ENCODE measurements at regions not wholly inside any gene's neighbourhood (a gene's known extent, or its start where the extent isn't known, plus 50 kb on each side); places are given as distances from the start of the nearest gene placed in this dataset.
A peak's percentile ranks its signal among the peaks of the same experiment; 100 is the strongest.

DNA sequence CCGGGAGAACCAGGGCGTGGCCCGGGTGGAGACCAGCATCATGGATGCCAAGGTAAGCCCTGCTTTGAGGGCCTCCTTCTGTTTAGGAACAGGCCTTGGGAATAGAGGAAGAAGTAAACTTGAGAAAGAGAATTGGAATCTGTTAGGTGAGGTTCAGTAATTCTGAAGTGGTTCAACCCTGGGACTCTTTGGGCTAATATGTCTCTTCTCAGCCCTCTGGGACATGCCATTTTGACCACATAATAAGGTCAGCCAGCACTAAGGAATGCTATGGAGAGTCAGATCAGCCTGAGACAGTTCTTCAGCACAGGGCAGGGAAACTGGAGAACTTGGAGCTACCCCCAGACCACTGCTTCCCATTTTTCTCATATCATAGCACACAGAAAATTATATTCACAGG, 63.3 kb upstream of the PRPS1 start:
- H4K20me1 ChIP-seq (ENCODE audit: low read length): no peaks in the 10 kb centered on the region
- BruUV-seq (replicated peaks): no TSS peak
- H3K4me3 ChIP-seq (ENCODE audit: low read length): no peak overlapping the region
- no peak for TF ChIP-seq EZH2phosphoT487 (IDR thresholded peaks at IDR 0.05; ENCODE audit: borderline replicate concordance, low read length)
- TF ChIP-seq EZH2 (IDR thresholded peaks at IDR 0.05; ENCODE audit: low read length, unreplicated experiment): no peak
- TF ChIP-seq, protein P1, sequence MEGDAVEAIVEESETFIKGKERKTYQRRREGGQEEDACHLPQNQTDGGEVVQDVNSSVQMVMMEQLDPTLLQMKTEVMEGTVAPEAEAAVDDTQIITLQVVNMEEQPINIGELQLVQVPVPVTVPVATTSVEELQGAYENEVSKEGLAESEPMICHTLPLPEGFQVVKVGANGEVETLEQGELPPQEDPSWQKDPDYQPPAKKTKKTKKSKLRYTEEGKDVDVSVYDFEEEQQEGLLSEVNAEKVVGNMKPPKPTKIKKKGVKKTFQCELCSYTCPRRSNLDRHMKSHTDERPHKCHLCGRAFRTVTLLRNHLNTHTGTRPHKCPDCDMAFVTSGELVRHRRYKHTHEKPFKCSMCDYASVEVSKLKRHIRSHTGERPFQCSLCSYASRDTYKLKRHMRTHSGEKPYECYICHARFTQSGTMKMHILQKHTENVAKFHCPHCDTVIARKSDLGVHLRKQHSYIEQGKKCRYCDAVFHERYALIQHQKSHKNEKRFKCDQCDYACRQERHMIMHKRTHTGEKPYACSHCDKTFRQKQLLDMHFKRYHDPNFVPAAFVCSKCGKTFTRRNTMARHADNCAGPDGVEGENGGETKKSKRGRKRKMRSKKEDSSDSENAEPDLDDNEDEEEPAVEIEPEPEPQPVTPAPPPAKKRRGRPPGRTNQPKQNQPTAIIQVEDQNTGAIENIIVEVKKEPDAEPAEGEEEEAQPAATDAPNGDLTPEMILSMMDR (conservative IDR thresholded peaks at IDR 0.05; ENCODE audit: low read depth, low read length): no peak
- CTCF ChIA-PET: no interaction called here
- intact Hi-C loops (cut with micrococcal nuclease): no loop called here
- H3K4me2 ChIP-seq (ENCODE audit: low read length): no peak overlapping the region
- no peaks in the 10 kb centered on the region for H3K4me1 ChIP-seq (ENCODE audit: insufficient read depth, low read length)
- DNase-seq: no peak
- H3K79me2 ChIP-seq (ENCODE audit: low read length): no peaks in the 10 kb centered on the region
- no peak overlapping the region for H3K27ac ChIP-seq (ENCODE audit: low read length)
- no peak overlapping the region for H3K9ac ChIP-seq (ENCODE audit: low read length)
- no peaks in the 10 kb centered on the region for H3K9me3 ChIP-seq (ENCODE audit: low read length)
- no peak overlapping the region for H2AFZ ChIP-seq (ENCODE audit: low read length)
- no peaks in the 10 kb centered on the region for H3F3A ChIP-seq (ENCODE audit: low read length, unreplicated experiment)
- POLR2A ChIA-PET (ENCODE audit: unreplicated experiment): no interaction called here
- no peaks in the 10 kb centered on the region for H3K27me3 ChIP-seq (ENCODE audit: low read length)
- no peak for ATAC-seq
- H3K36me3 ChIP-seq (ENCODE audit: low read depth, low read length): no peaks in the 10 kb centered on the region
- no peaks in the 10 kb centered on the region for H3K9me2 ChIP-seq (replicated peaks; ENCODE audit: low read length)

GRCh38 chrX:107565931-107566603, 62.2 kb upstream of the PRPS1 start:
- H3K4me1 ChIP-seq (ENCODE audit: insufficient read depth, low read length): peaks cover 5% of the 10 kb centered on the region
- H2AFZ ChIP-seq (ENCODE audit: low read length): no peak overlapping the region
- BruUV-seq (replicated peaks): no TSS peak
- no peaks in the 10 kb centered on the region for H3K27me3 ChIP-seq (ENCODE audit: low read length)
- H3F3A ChIP-seq (ENCODE audit: low read length, unreplicated experiment): no peaks in the 10 kb centered on the region
- no peak overlapping the region for H3K4me2 ChIP-seq (ENCODE audit: low read length)
- H3K36me3 ChIP-seq (ENCODE audit: low read depth, low read length): no peaks in the 10 kb centered on the region
- no peaks in the 10 kb centered on the region for H3K79me2 ChIP-seq (ENCODE audit: low read length)
- TF ChIP-seq EZH2 (IDR thresholded peaks at IDR 0.05; ENCODE audit: low read length, unreplicated experiment) (no peak), EZH2phosphoT487 (IDR thresholded peaks at IDR 0.05; ENCODE audit: borderline replicate concordance, low read length) (no peak)
- TF ChIP-seq, protein P1 (conservative IDR thresholded peaks at IDR 0.05; ENCODE audit: low read depth, low read length): no peak
- no peaks in the 10 kb centered on the region for H3K9me2 ChIP-seq (replicated peaks; ENCODE audit: low read length)
- intact Hi-C loops (cut with micrococcal nuclease): no loop called here
- H4K20me1 ChIP-seq (ENCODE audit: low read length): no peaks in the 10 kb centered on the region
- H3K9me3 ChIP-seq (ENCODE audit: low read length): no peaks in the 10 kb centered on the region
- POLR2A ChIA-PET (ENCODE audit: unreplicated experiment): no interaction called here
- no peak overlapping the region for H3K27ac ChIP-seq (ENCODE audit: low read length)
- no peak overlapping the region for H3K4me3 ChIP-seq (ENCODE audit: low read length)
- ATAC-seq (peak; percentile 67; the same call in 1 of the 2 replicates), DNase-seq (peak; percentile 46)
- no peak overlapping the region for H3K9ac ChIP-seq (ENCODE audit: low read length)
- CTCF ChIA-PET: no interaction called here

GRCh38 chrX:107566604-107567262, 61.6 kb upstream of the PRPS1 start:
- no TSS peak for BruUV-seq (replicated peaks)

More at GRCh38 chrX:107566604-107567262, 61.6 kb upstream of the PRPS1 start:
- Histone ChIP-seq H3K9me3 (ENCODE audit: low read length) (no peaks in the 10 kb centered on the region), H3K79me2 (ENCODE audit: low read length) (no peaks in the 10 kb centered on the region), H3K4me3 (ENCODE audit: low read length) (no peak overlapping the region), H2AFZ (ENCODE audit: low read length) (no peak overlapping the region), H3K9me2 (replicated peaks; ENCODE audit: low read length) (no peaks in the 10 kb centered on the region), H3K36me3 (ENCODE audit: low read depth, low read length) (no peaks in the 10 kb centered on the region), H3K27me3 (ENCODE audit: low read length) (no peaks in the 10 kb centered on the region), H3K9ac (ENCODE audit: low read length) (no peak overlapping the region), H3K4me2 (ENCODE audit: low read length) (no peak overlapping the region), H3F3A (ENCODE audit: low read length, unreplicated experiment) (no peaks in the 10 kb centered on the region), H4K20me1 (ENCODE audit: low read length) (no peaks in the 10 kb centered on the region), H3K27ac (ENCODE audit: low read length) (no peak overlapping the region), H3K4me1 (ENCODE audit: insufficient read depth, low read length) (peaks cover 9% of the 10 kb centered on the region)
- ChIA-PET CTCF (no interaction called here), POLR2A (ENCODE audit: unreplicated experiment) (no interaction called here)
- intact Hi-C loops (cut with micrococcal nuclease): no loop called here
- TF ChIP-seq EZH2phosphoT487 (IDR thresholded peaks at IDR 0.05; ENCODE audit: borderline replicate concordance, low read length) (no peak), EZH2 (IDR thresholded peaks at IDR 0.05; ENCODE audit: low read length, unreplicated experiment) (no peak)
- TF ChIP-seq, protein P1 (conservative IDR thresholded peaks at IDR 0.05; ENCODE audit: low read depth, low read length): no peak
- ATAC-seq (no peak), DNase-seq (no peak)
